ENCODE measurements at regions not wholly inside any gene's neighbourhood (a gene's known extent, or its start where the extent isn't known, plus 50 kb on each side); places are given as distances from the start of the nearest gene placed in this dataset.

- DNase-seq, result no peak
Observed at GRCh38 chr6:106918115-106918514, 56.4 kb downstream of the CD24 start.

GRCh38 chr6:106916891-106917290 is 57.6 kb downstream of the CD24 start:
- no peak for DNase-seq

- DNase-seq, result no peak
Observed at GRCh38 chr6:106913676-106914280, 60.8 kb downstream of the CD24 start.

GRCh38 chr6:106913111-106913510 is 61.4 kb downstream of the CD24 start:
- DNase-seq, result no peak

GRCh38 chr6:106912091-106912490 is 62.4 kb downstream of the CD24 start:
- DNase-seq, result no peak

GRCh38 chr6:106910999-106911949 is 63.3 kb downstream of the CD24 start:
- no peak for DNase-seq

- no peak for DNase-seq
Observed at GRCh38 chr6:106908386-106908840, 66.1 kb downstream of the CD24 start.

GRCh38 chr6:106907754-106908153 is 66.8 kb downstream of the CD24 start:
- no peak for DNase-seq

GRCh38 chr6:106906232-106906631 is 68.3 kb downstream of the CD24 start:
- DNase-seq, result no peak

- DNase-seq, result no peak
Observed at GRCh38 chr6:106903299-106903698, 71.2 kb downstream of the CD24 start.

- no peak for DNase-seq
Observed at GRCh38 chr6:106901062-106901461, 73.5 kb downstream of the CD24 start.

- no peak for DNase-seq
Observed at GRCh38 chr6:106899697-106900096, 74.8 kb downstream of the CD24 start.

- no peak for DNase-seq
Observed at GRCh38 chr6:106897580-106897979, 76.9 kb downstream of the CD24 start.

GRCh38 chr6:106895703-106896040 is 78.9 kb downstream of the CD24 start:
- no peak for DNase-seq

- DNase-seq, result peak in 2 of 51 donors; percentile 1 to 8
Observed at GRCh38 chr6:106894978-106895702, 79.4 kb downstream of the CD24 start.

GRCh38 chr6:106892186-106892585 is 82.3 kb downstream of the CD24 start:
- no peak for DNase-seq

- no peak for DNase-seq
Observed at GRCh38 chr6:106890447-106890846, 84.1 kb downstream of the CD24 start.

- DNase-seq, result no peak
Observed at GRCh38 chr6:106889692-106890091, 84.8 kb downstream of the CD24 start.

GRCh38 chr6:106886922-106887797 is 87.4 kb downstream of the CD24 start:
- no peak for DNase-seq

- no peak for DNase-seq
Observed at GRCh38 chr6:106886081-106886843, 88.3 kb downstream of the CD24 start.

All from hypothalamus (tissue), 51 donors.